NOMO-1 (cell line): ENCODE measurements at regions not wholly inside any gene's neighbourhood (a gene's known extent, or its start where the extent isn't known, plus 50 kb on each side); places are given as distances from the start of the nearest gene placed in this dataset.

Experiments
- DNase-seq, 2 experiments: peaks; one replicate each; lab custom pipeline; 2025; ENCODE audit not compliant: unreplicated experiment in 2 of 2; lab: John Stamatoyannopoulos, UW

GRCh38 chr13:22536851-22537250, 643.9 kb upstream of the SGCG start:
- no peak for DNase-seq

- no peak for DNase-seq
Measured at GRCh38 chr13:22538400-22538799, 642.4 kb upstream of the SGCG start.

- DNase-seq = no peak
Measured at GRCh38 chr13:22549126-22549525, 631.7 kb upstream of the SGCG start.

- DNase-seq = no peak
Measured at GRCh38 chr13:22561581-22561980, 619.2 kb upstream of the SGCG start.

- no peak for DNase-seq
Measured at GRCh38 chr13:22562116-22562515, 618.7 kb upstream of the SGCG start.

GRCh38 chr13:22563272-22563671, 617.5 kb upstream of the SGCG start:
- no peak for DNase-seq

GRCh38 chr13:22569811-22570210, 611.0 kb upstream of the SGCG start:
- no peak for DNase-seq

- DNase-seq = no peak
Measured at GRCh38 chr13:22589880-22590279, 590.9 kb upstream of the SGCG start.

GRCh38 chr13:22592515-22592914, 588.3 kb upstream of the SGCG start:
- DNase-seq = no peak

GRCh38 chr13:22594041-22594440, 586.7 kb upstream of the SGCG start:
- DNase-seq = no peak

- no peak for DNase-seq
Measured at GRCh38 chr13:22596171-22596863, 584.5 kb upstream of the SGCG start.

- DNase-seq = no peak
Measured at GRCh38 chr13:22599156-22599555, 581.6 kb upstream of the SGCG start.

GRCh38 chr13:22618002-22618401, 562.8 kb upstream of the SGCG start:
- no peak for DNase-seq

GRCh38 chr13:22625691-22626090, 555.1 kb upstream of the SGCG start:
- DNase-seq = no peak

GRCh38 chr13:22629374-22629773, 551.4 kb upstream of the SGCG start:
- DNase-seq = no peak

GRCh38 chr13:22642088-22642487, 538.7 kb upstream of the SGCG start:
- no peak for DNase-seq

GRCh38 chr13:22644941-22645340, 535.8 kb upstream of the SGCG start:
- DNase-seq = no peak

- no peak for DNase-seq
Measured at GRCh38 chr13:22647156-22647850, 533.5 kb upstream of the SGCG start.

- no peak for DNase-seq
Measured at GRCh38 chr13:22648320-22648801, 532.4 kb upstream of the SGCG start.

- DNase-seq = no peak
Measured at GRCh38 chr13:22652796-22653195, 528.0 kb upstream of the SGCG start.

- DNase-seq = no peak
Measured at GRCh38 chr13:22653866-22654265, 526.9 kb upstream of the SGCG start.

GRCh38 chr13:22655106-22655852, 525.5 kb upstream of the SGCG start:
- DNase-seq = no peak
